ENCODE measurements at regions not wholly inside any gene's neighbourhood (a gene's known extent, or its start where the extent isn't known, plus 50 kb on each side); places are given as distances from the start of the nearest gene placed in this dataset.

DNA sequence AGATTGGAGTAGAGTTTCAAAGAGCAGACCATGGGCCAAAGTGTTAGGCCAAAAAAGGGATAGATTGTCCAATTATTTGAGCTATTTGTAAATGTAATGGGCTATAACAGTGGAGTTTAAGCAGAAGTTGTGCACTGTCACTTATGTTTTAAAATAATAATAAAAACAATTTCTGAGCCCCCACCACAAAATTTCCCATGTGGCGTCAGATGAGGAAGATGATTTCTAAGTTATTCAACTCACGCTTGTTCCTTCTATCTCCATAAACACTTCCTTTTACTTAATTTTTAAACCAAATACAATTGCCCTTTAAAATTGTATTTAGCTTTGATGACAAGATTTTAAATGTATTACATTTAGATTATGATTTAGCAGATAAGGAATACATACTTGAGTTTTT, 330.0 kb downstream of the PTPRC start:
- Mint-ChIP-seq H3K27ac (no peak overlapping the region), H3K27me3 (ENCODE audit: insufficient read depth) (peaks cover 5% of the 10 kb centered on the region), H3K4me3 (no peak overlapping the region), H3K4me1 (peaks cover 12% of the 10 kb centered on the region), H3K36me3 (ENCODE audit: low read depth) (no peaks in the 10 kb centered on the region), H3K9me3 (no peaks in the 10 kb centered on the region)
- H3K4me3 ChIP-seq (ENCODE audit: low read length), result no peak overlapping the region
- H3K27ac ChIP-seq (ENCODE audit: low read depth, low read length), result no peak overlapping the region
- no peaks in the 10 kb centered on the region for H3K27me3 ChIP-seq (ENCODE audit: control insufficient read depth, insufficient read depth, low read length, poor library complexity, severe bottlenecking)
- TF ChIP-seq, protein P1, sequence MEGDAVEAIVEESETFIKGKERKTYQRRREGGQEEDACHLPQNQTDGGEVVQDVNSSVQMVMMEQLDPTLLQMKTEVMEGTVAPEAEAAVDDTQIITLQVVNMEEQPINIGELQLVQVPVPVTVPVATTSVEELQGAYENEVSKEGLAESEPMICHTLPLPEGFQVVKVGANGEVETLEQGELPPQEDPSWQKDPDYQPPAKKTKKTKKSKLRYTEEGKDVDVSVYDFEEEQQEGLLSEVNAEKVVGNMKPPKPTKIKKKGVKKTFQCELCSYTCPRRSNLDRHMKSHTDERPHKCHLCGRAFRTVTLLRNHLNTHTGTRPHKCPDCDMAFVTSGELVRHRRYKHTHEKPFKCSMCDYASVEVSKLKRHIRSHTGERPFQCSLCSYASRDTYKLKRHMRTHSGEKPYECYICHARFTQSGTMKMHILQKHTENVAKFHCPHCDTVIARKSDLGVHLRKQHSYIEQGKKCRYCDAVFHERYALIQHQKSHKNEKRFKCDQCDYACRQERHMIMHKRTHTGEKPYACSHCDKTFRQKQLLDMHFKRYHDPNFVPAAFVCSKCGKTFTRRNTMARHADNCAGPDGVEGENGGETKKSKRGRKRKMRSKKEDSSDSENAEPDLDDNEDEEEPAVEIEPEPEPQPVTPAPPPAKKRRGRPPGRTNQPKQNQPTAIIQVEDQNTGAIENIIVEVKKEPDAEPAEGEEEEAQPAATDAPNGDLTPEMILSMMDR (conservative IDR thresholded peaks at IDR 0.05), result no peak
- WGBS, 2 experiments (ENCODE audit: insufficient coverage in 1 of 2, insufficient read length in 1 of 2), result 91% methylated on average over 2 of the region's 2 CpGs; no CpG with 5 or more reads in 1 of the 2 experiments
- no peaks in the 10 kb centered on the region for H3K4me1 ChIP-seq (ENCODE audit: control insufficient read depth, insufficient read depth, low read length)
- H3K36me3 ChIP-seq (ENCODE audit: control insufficient read depth, insufficient read depth, low read length), result no peaks in the 10 kb centered on the region
- H3K9ac ChIP-seq (ENCODE audit: extremely low read depth, low read length, poor library complexity, severe bottlenecking), result no peak overlapping the region
- H3K9me3 ChIP-seq (ENCODE audit: control insufficient read depth, low read length), result peaks cover 3% of the 10 kb centered on the region
- DNase-seq, result no peak

GRCh38 chr1:198969981-198970380, 331.1 kb downstream of the PTPRC start:
- Mint-ChIP-seq H3K27ac (no peak overlapping the region), H3K36me3 (ENCODE audit: low read depth) (no peaks in the 10 kb centered on the region), H3K27me3 (ENCODE audit: insufficient read depth) (peaks cover 5% of the 10 kb centered on the region), H3K4me1 (peaks cover 15% of the 10 kb centered on the region), H3K9me3 (no peaks in the 10 kb centered on the region), H3K4me3 (no peak overlapping the region)
- TF ChIP-seq, protein P1 (conservative IDR thresholded peaks at IDR 0.05), result no peak
- Histone ChIP-seq H3K9me3 (ENCODE audit: control insufficient read depth, low read length) (peaks cover 3% of the 10 kb centered on the region), H3K36me3 (ENCODE audit: control insufficient read depth, insufficient read depth, low read length) (no peaks in the 10 kb centered on the region), H3K27ac (ENCODE audit: low read depth, low read length) (no peak overlapping the region), H3K27me3 (ENCODE audit: control insufficient read depth, insufficient read depth, low read length, poor library complexity, severe bottlenecking) (no peaks in the 10 kb centered on the region), H3K4me1 (ENCODE audit: control insufficient read depth, insufficient read depth, low read length) (no peaks in the 10 kb centered on the region), H3K4me3 (ENCODE audit: low read length) (no peak overlapping the region), H3K9ac (ENCODE audit: extremely low read depth, low read length, poor library complexity, severe bottlenecking) (no peak overlapping the region)
- WGBS, 2 experiments (ENCODE audit: insufficient coverage in 1 of 2, insufficient read length in 1 of 2), result 72 to 88% methylated on average over 1 of the region's 1 CpG
- no peak for DNase-seq

GRCh38 chr1:198970916-198971315, 332.1 kb downstream of the PTPRC start:
- no peak overlapping the region for H3K4me3 Mint-ChIP-seq
- TF ChIP-seq, protein P1 (conservative IDR thresholded peaks at IDR 0.05), result no peak
- H3K27ac ChIP-seq (ENCODE audit: low read depth, low read length), result no peak overlapping the region
- no peak for DNase-seq
- H3K9me3 ChIP-seq (ENCODE audit: control insufficient read depth, low read length), result peaks cover 3% of the 10 kb centered on the region
- H3K9ac ChIP-seq (ENCODE audit: extremely low read depth, low read length, poor library complexity, severe bottlenecking), result no peak overlapping the region
- no peaks in the 10 kb centered on the region for H3K9me3 Mint-ChIP-seq
- no peak overlapping the region for H3K4me3 ChIP-seq (ENCODE audit: low read length)
- H3K4me1 ChIP-seq (ENCODE audit: control insufficient read depth, insufficient read depth, low read length), result no peaks in the 10 kb centered on the region
- no peaks in the 10 kb centered on the region for H3K27me3 ChIP-seq (ENCODE audit: control insufficient read depth, insufficient read depth, low read length, poor library complexity, severe bottlenecking)
- peaks cover 5% of the 10 kb centered on the region for H3K27me3 Mint-ChIP-seq (ENCODE audit: insufficient read depth)
- H3K27ac Mint-ChIP-seq, result no peak overlapping the region
- H3K4me1 Mint-ChIP-seq, result peaks cover 16% of the 10 kb centered on the region
- H3K36me3 Mint-ChIP-seq (ENCODE audit: low read depth), result no peaks in the 10 kb centered on the region
- no peaks in the 10 kb centered on the region for H3K36me3 ChIP-seq (ENCODE audit: control insufficient read depth, insufficient read depth, low read length)

Data from endodermal cell (in vitro differentiated cells).